ENCODE measurements at regions not wholly inside any gene's neighbourhood (a gene's known extent, or its start where the extent isn't known, plus 50 kb on each side); places are given as distances from the start of the nearest gene placed in this dataset.

- TF ChIP-seq POLR2AphosphoS5 (IDR thresholded peaks at IDR 0.05) (no peak), CTCF (IDR thresholded peaks at IDR 0.05) (no peak), EP300 (IDR thresholded peaks at IDR 0.05) (no peak)
Measured at GRCh38 chr4:104747635-104748034, 252.9 kb upstream of the CXXC4 start.
